Immature natural killer cell (primary cell): ENCODE measurements at regions not wholly inside any gene's neighbourhood (a gene's known extent, or its start where the extent isn't known, plus 50 kb on each side); places are given as distances from the start of the nearest gene placed in this dataset.

Experiments
- DNase-seq, 3 donors: peaks; one replicate each; pipeline ENCODE4 v3.0.0; 2022; ENCODE audit warnings: mixed read lengths in 1 of 3
- H3K27ac Mint-ChIP-seq, 6 donors: one replicate each; pipeline ENCODE4 v1.8.0; 2020; ENCODE audit warnings: mixed read lengths in 6 of 6, mild to moderate bottlenecking in 5 of 6, inconsistent platforms in 4 of 6, moderate library complexity in 3 of 6
- H3K27me3 Mint-ChIP-seq, 3 donors: one replicate each; pipeline ENCODE4 v1.8.0; 2020 to 2021; ENCODE audit warnings: low read depth in 3 of 3, mild to moderate bottlenecking in 3 of 3, mixed read lengths in 3 of 3, moderate library complexity in 3 of 3, inconsistent platforms in 1 of 3
- H3K36me3 Mint-ChIP-seq, 3 donors: one replicate each; pipeline ENCODE4 v1.8.0; 2020; ENCODE audit warnings: mixed read lengths in 3 of 3, inconsistent platforms in 2 of 3, mild to moderate bottlenecking in 2 of 3
- H3K4me1 Mint-ChIP-seq, 2 donors: one replicate each; pipeline ENCODE4 v1.8.0; 2020; ENCODE audit warnings: inconsistent platforms in 2 of 2, mild to moderate bottlenecking in 2 of 2, mixed read lengths in 2 of 2, moderate library complexity in 1 of 2
- H3K4me3 Mint-ChIP-seq, 5 donors: one replicate each; pipeline ENCODE4 v1.8.0; 2020; ENCODE audit warnings: mild to moderate bottlenecking in 5 of 5, mixed read lengths in 5 of 5, inconsistent platforms in 3 of 5, moderate library complexity in 3 of 5
- H3K9me3 Mint-ChIP-seq, 6 donors: one replicate each; pipeline ENCODE4 v1.8.0; 2020; ENCODE audit warnings: mild to moderate bottlenecking in 6 of 6, mixed read lengths in 6 of 6, inconsistent platforms in 4 of 6, moderate library complexity in 3 of 6

- no peaks in the 10 kb centered on the region for H3K4me1 Mint-ChIP-seq
- H3K36me3 Mint-ChIP-seq, result no peaks in the 10 kb centered on the region
- no peak for DNase-seq
- no peak overlapping the region for H3K27ac Mint-ChIP-seq
- peaks cover 0 to 3% (median 0%) of the 10 kb centered on the region in 6 donors for H3K9me3 Mint-ChIP-seq
- H3K4me3 Mint-ChIP-seq, result no peak overlapping the region
- peaks cover 0 to 8% (median 5%) of the 10 kb centered on the region in 3 donors for H3K27me3 Mint-ChIP-seq
Measured at GRCh38 chr4:138851391-138852335, 163.9 kb upstream of the NOCT start.

- Mint-ChIP-seq H3K9me3 (peaks cover 0 to 2% (median 0%) of the 10 kb centered on the region in 6 donors), H3K27ac (no peak overlapping the region), H3K4me1 (no peaks in the 10 kb centered on the region), H3K27me3 (peaks cover 1 to 4% (median 2%) of the 10 kb centered on the region in 3 donors), H3K36me3 (no peaks in the 10 kb centered on the region), H3K4me3 (no peak overlapping the region)
- no peak for DNase-seq
Measured at GRCh38 chr4:138845664-138846063, 169.9 kb upstream of the NOCT start.

- H3K4me3 Mint-ChIP-seq, result no peak overlapping the region
- no peaks in the 10 kb centered on the region for H3K36me3 Mint-ChIP-seq
- H3K27me3 Mint-ChIP-seq, result peaks cover 1 to 4% (median 3%) of the 10 kb centered on the region in 3 donors
- no peaks in the 10 kb centered on the region for H3K4me1 Mint-ChIP-seq
- DNase-seq, result no peak
- H3K27ac Mint-ChIP-seq, result no peak overlapping the region
- H3K9me3 Mint-ChIP-seq, result peaks cover 0 to 2% (median 0%) of the 10 kb centered on the region in 6 donors
Measured at GRCh38 chr4:138845054-138845453, 170.5 kb upstream of the NOCT start.

- H3K27ac Mint-ChIP-seq, result no peak overlapping the region
- DNase-seq, result no peak
- H3K27me3 Mint-ChIP-seq, result peaks cover 0 to 6% (median 3%) of the 10 kb centered on the region in 3 donors
- peaks cover 0 to 2% (median 0%) of the 10 kb centered on the region in 6 donors for H3K9me3 Mint-ChIP-seq
- no peaks in the 10 kb centered on the region for H3K36me3 Mint-ChIP-seq
- H3K4me1 Mint-ChIP-seq, result no peaks in the 10 kb centered on the region
- no peak overlapping the region for H3K4me3 Mint-ChIP-seq
Measured at GRCh38 chr4:138843616-138844015, 172.0 kb upstream of the NOCT start.

- DNase-seq, result no peak
- H3K9me3 Mint-ChIP-seq, result peaks cover 0 to 5% (median 0%) of the 10 kb centered on the region in 6 donors
- no peak overlapping the region for H3K27ac Mint-ChIP-seq
- no peaks in the 10 kb centered on the region for H3K36me3 Mint-ChIP-seq
- H3K4me1 Mint-ChIP-seq, result no peaks in the 10 kb centered on the region
- H3K4me3 Mint-ChIP-seq, result no peak overlapping the region
- peaks cover 0 to 6% (median 2%) of the 10 kb centered on the region in 3 donors for H3K27me3 Mint-ChIP-seq
Measured at GRCh38 chr4:138841343-138841742, 174.2 kb upstream of the NOCT start.

- no peak for DNase-seq
- H3K4me3 Mint-ChIP-seq, result no peak overlapping the region
- H3K27me3 Mint-ChIP-seq, result peaks cover 0 to 7% (median 5%) of the 10 kb centered on the region in 3 donors
- H3K27ac Mint-ChIP-seq, result no peak overlapping the region
- H3K36me3 Mint-ChIP-seq, result no peaks in the 10 kb centered on the region
- H3K4me1 Mint-ChIP-seq, result no peaks in the 10 kb centered on the region
- H3K9me3 Mint-ChIP-seq, result peaks cover 0 to 4% (median 0%) of the 10 kb centered on the region in 6 donors
Measured at GRCh38 chr4:138838251-138838650, 177.3 kb upstream of the NOCT start.

GRCh38 chr4:138835832-138836533, 179.6 kb upstream of the NOCT start:
- Mint-ChIP-seq H3K36me3 (no peaks in the 10 kb centered on the region), H3K9me3 (peaks cover 0 to 7% (median 0%) of the 10 kb centered on the region in 6 donors), H3K27me3 (peaks cover 0 to 12% (median 5%) of the 10 kb centered on the region in 3 donors), H3K4me1 (no peaks in the 10 kb centered on the region), H3K4me3 (no peak overlapping the region), H3K27ac (no peak overlapping the region)
- DNase-seq, result no peak

- H3K36me3 Mint-ChIP-seq, result no peaks in the 10 kb centered on the region
- DNase-seq, result no peak
- H3K4me1 Mint-ChIP-seq, result no peaks in the 10 kb centered on the region
- no peak overlapping the region for H3K27ac Mint-ChIP-seq
- H3K27me3 Mint-ChIP-seq, result peaks cover 0 to 12% (median 3%) of the 10 kb centered on the region in 3 donors
- peaks cover 0 to 7% (median 0%) of the 10 kb centered on the region in 6 donors for H3K9me3 Mint-ChIP-seq
- H3K4me3 Mint-ChIP-seq, result no peak overlapping the region
Measured at GRCh38 chr4:138833974-138834373, 181.6 kb upstream of the NOCT start.

GRCh38 chr4:138832563-138832962, 183.0 kb upstream of the NOCT start:
- Mint-ChIP-seq H3K36me3 (no peaks in the 10 kb centered on the region), H3K4me3 (no peak overlapping the region), H3K27ac (no peak overlapping the region), H3K27me3 (peaks cover 0 to 10% (median 3%) of the 10 kb centered on the region in 3 donors), H3K9me3 (peaks cover 0 to 7% (median 0%) of the 10 kb centered on the region in 6 donors), H3K4me1 (no peaks in the 10 kb centered on the region)
- no peak for DNase-seq

GRCh38 chr4:138831948-138832347, 183.6 kb upstream of the NOCT start:
- H3K27ac Mint-ChIP-seq, result no peak overlapping the region
- H3K4me3 Mint-ChIP-seq, result no peak overlapping the region
- H3K9me3 Mint-ChIP-seq, result peaks cover 0 to 4% (median 0%) of the 10 kb centered on the region in 6 donors
- no peaks in the 10 kb centered on the region for H3K36me3 Mint-ChIP-seq
- peaks cover 0 to 10% (median 0%) of the 10 kb centered on the region in 3 donors for H3K27me3 Mint-ChIP-seq
- H3K4me1 Mint-ChIP-seq, result no peaks in the 10 kb centered on the region
- DNase-seq, result no peak

- Mint-ChIP-seq H3K9me3 (peaks cover 0 to 3% (median 0%) of the 10 kb centered on the region in 6 donors), H3K27me3 (peaks cover 0 to 13% (median 0%) of the 10 kb centered on the region in 3 donors), H3K27ac (no peak overlapping the region), H3K4me3 (no peak overlapping the region), H3K36me3 (no peaks in the 10 kb centered on the region), H3K4me1 (no peaks in the 10 kb centered on the region)
- no peak for DNase-seq
Measured at GRCh38 chr4:138828926-138829325, 186.7 kb upstream of the NOCT start.

- no peak for DNase-seq
- Mint-ChIP-seq H3K36me3 (no peaks in the 10 kb centered on the region), H3K4me1 (no peaks in the 10 kb centered on the region), H3K27me3 (peaks cover 0 to 5% (median 0%) of the 10 kb centered on the region in 3 donors), H3K9me3 (no peaks in the 10 kb centered on the region), H3K4me3 (no peak overlapping the region), H3K27ac (no peak overlapping the region)
Measured at GRCh38 chr4:138826754-138827153, 188.8 kb upstream of the NOCT start.

- no peaks in the 10 kb centered on the region for H3K9me3 Mint-ChIP-seq
Measured at GRCh38 chr4:138826322-138826721, 189.3 kb upstream of the NOCT start.

GRCh38 chr4:138821331-138821730, 194.2 kb upstream of the NOCT start:
- no peak overlapping the region for H3K27ac Mint-ChIP-seq
- no peaks in the 10 kb centered on the region for H3K36me3 Mint-ChIP-seq
- H3K4me1 Mint-ChIP-seq, result no peaks in the 10 kb centered on the region
- H3K27me3 Mint-ChIP-seq, result peaks cover 2 to 6% (median 2%) of the 10 kb centered on the region in 3 donors
- H3K9me3 Mint-ChIP-seq, result peaks cover 0 to 5% (median 0%) of the 10 kb centered on the region in 6 donors
- H3K4me3 Mint-ChIP-seq, result no peak overlapping the region
- DNase-seq, result no peak

More at GRCh38 chr4:138826322-138826721, 189.3 kb upstream of the NOCT start:
- no peak for DNase-seq
- Mint-ChIP-seq H3K27ac (no peak overlapping the region), H3K36me3 (no peaks in the 10 kb centered on the region), H3K4me3 (no peak overlapping the region), H3K4me1 (no peaks in the 10 kb centered on the region), H3K27me3 (peaks cover 0 to 5% (median 0%) of the 10 kb centered on the region in 3 donors)
